ENCODE measurements at regions not wholly inside any gene's neighbourhood (a gene's known extent, or its start where the extent isn't known, plus 50 kb on each side); places are given as distances from the start of the nearest gene placed in this dataset.

DNA sequence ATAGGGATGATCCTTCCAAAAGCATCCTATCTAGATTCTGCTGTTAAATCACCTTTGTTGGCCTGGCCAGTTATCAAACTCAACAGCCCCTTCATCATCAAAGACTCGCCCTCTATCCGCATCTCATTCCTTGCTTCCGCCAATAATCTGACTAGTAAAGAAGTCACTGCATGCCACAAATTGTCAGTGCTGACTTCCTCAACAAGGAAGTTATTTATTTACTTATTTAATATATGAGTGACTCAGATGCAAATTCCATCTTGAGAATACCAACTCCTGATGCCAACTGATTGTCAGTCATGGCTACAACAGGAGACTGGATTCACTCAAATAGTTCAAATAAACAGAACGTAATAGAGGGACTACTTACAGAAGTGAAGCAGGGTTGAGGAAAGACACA, 283.8 kb downstream of the TRIML1 start:
- TF ChIP-seq, protein P1, sequence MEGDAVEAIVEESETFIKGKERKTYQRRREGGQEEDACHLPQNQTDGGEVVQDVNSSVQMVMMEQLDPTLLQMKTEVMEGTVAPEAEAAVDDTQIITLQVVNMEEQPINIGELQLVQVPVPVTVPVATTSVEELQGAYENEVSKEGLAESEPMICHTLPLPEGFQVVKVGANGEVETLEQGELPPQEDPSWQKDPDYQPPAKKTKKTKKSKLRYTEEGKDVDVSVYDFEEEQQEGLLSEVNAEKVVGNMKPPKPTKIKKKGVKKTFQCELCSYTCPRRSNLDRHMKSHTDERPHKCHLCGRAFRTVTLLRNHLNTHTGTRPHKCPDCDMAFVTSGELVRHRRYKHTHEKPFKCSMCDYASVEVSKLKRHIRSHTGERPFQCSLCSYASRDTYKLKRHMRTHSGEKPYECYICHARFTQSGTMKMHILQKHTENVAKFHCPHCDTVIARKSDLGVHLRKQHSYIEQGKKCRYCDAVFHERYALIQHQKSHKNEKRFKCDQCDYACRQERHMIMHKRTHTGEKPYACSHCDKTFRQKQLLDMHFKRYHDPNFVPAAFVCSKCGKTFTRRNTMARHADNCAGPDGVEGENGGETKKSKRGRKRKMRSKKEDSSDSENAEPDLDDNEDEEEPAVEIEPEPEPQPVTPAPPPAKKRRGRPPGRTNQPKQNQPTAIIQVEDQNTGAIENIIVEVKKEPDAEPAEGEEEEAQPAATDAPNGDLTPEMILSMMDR (IDR thresholded peaks at IDR 0.05): no peak
- TF ChIP-seq POLR2AphosphoS5 (IDR thresholded peaks at IDR 0.05) (no peak), POLR2A (IDR thresholded peaks at IDR 0.05; ENCODE audit: low read depth) (no peak), EP300 (IDR thresholded peaks at IDR 0.05) (no peak)
